A549 (cell line): ENCODE measurements at regions not wholly inside any gene's neighbourhood (a gene's known extent, or its start where the extent isn't known, plus 50 kb on each side); places are given as distances from the start of the nearest gene placed in this dataset.

ENCODE experiments used
- ATAC-seq, 2 experiments: fragments of 200-7000 bp in 1 of 2; fragments of >200 bp in 1 of 2; cut with Nextera tagmentation in 1 of 2; cut with Tn5 transposase in 1 of 2; 3 replicates each; pipeline versions ENCODE4 v1.8.0 to v1.9.1; 2018 to 2020; ENCODE audit warnings: mild to moderate bottlenecking in 1 of 2, moderate library complexity in 1 of 2
- CTCF ChIA-PET: fragments of 300-600 bp; sonication (Branson Sonifier 250); formaldehyde crosslinking; extraction: SDS; loops from one replicate; lab custom pipeline; 2021; ENCODE audit warnings: antibody characterized with exemption, inconsistent platforms; lab: Yijun Ruan, JAX
- POLR2A ChIA-PET: fragments of 350-600 bp; formaldehyde crosslinking; extraction: SDS; loops from one replicate; lab custom pipeline; 2021; ENCODE audit warnings: antibody characterized with exemption, inconsistent platforms; lab: Yijun Ruan, JAX
- DNase-seq, 2 experiments: peaks; one replicate each; pipeline versions ENCODE4 v3.0.0 to v3.0.0-alpha.2; 2011 to 2016; ENCODE audit warnings: low read depth in 1 of 2, low spot score in 1 of 2
- FAIRE-seq: peaks from 2 replicates; lab custom pipeline; 2011; peaks lifted over from hg19 to GRCh38; lab: Jason Lieb, UNC
- H3K27ac ChIP-seq, 2 experiments: fragments of >200 bp; sonication (Bioruptor Twin); formaldehyde crosslinking; 3 replicates each; pipeline ENCODE4 v1.5.1; 2016 to 2017
- H3K4me1 ChIP-seq: fragments of >200 bp; sonication (Bioruptor Twin); formaldehyde crosslinking; 3 replicates; pipeline ENCODE4 v1.6.1; 2016
- H3K4me2 ChIP-seq: fragments of >200 bp; sonication (Bioruptor Twin); formaldehyde crosslinking; 3 replicates; pipeline ENCODE4 v1.6.1; 2016
- H3K4me3 ChIP-seq: fragments of >200 bp; sonication (Bioruptor Twin); formaldehyde crosslinking; 3 replicates; pipeline ENCODE4 v1.5.1; 2016
- H3K9me3 ChIP-seq: fragments of >200 bp; sonication (Bioruptor Twin); formaldehyde crosslinking; 3 replicates; pipeline ENCODE4 v1.6.1; 2016
- CBX8 ChIP-seq: fragments of 200-600 bp; sonication (generic); IDR thresholded peaks from 2 replicates; pipeline ENCODE4 v1.6.1; 2016
- CHD2 ChIP-seq: fragments of 150-350 bp; IDR thresholded peaks from 2 replicates; pipeline ENCODE4 v1.6.1; 2014; ENCODE audit warnings: low read length; ENCODE audit not compliant: partially characterized antibody
- E2F6 ChIP-seq: IDR thresholded peaks from 2 replicates; pipeline ENCODE4 v1.6.1; 2012; ENCODE audit warnings: low read depth, borderline replicate concordance
- EHF ChIP-seq: fragments of 250-450 bp; sonication (Bioruptor Pico); IDR thresholded peaks from 2 replicates; pipeline ENCODE4 v1.5.0; 2020; ENCODE audit warnings: mild to moderate bottlenecking
- EHMT2 ChIP-seq: fragments of 200-600 bp; sonication (generic); IDR thresholded peaks from 2 replicates; pipeline ENCODE4 v1.6.1; 2016; ENCODE audit warnings: antibody characterized with exemption, low read depth, mild to moderate bottlenecking, moderate library complexity
- EP300 ChIP-seq, 2 experiments: fragments of >200 bp; sonication (Bioruptor Twin); formaldehyde crosslinking; IDR thresholded peaks; 2 replicates in 1 of 2; 3 replicates in 1 of 2; pipeline ENCODE4 v1.6.1; 2016 to 2017
- ESRRA ChIP-seq: fragments of 150-350 bp; IDR thresholded peaks from 2 replicates; pipeline ENCODE4 v1.6.1; 2014; ENCODE audit warnings: mild to moderate bottlenecking, low read length, borderline replicate concordance
- FOXS1 ChIP-seq: fragments of 250-450 bp; sonication (Bioruptor Pico); IDR thresholded peaks from 2 replicates; pipeline ENCODE4 v1.5.0; 2020; ENCODE audit warnings: mild to moderate bottlenecking, moderate library complexity
- HEYL ChIP-seq: fragments of 250-450 bp; sonication (Bioruptor Pico); IDR thresholded peaks from 2 replicates; pipeline ENCODE4 v1.8.0; 2021; ENCODE audit warnings: mild to moderate bottlenecking, moderate library complexity
- HOXA7 ChIP-seq: fragments of 250-450 bp; sonication (Bioruptor Pico); IDR thresholded peaks from 2 replicates; pipeline ENCODE4 v1.5.0; 2020; ENCODE audit warnings: mild to moderate bottlenecking, moderate library complexity
- HOXB13 ChIP-seq: fragments of 250-450 bp; sonication (Bioruptor Pico); IDR thresholded peaks from 2 replicates; pipeline ENCODE4 v1.5.0; 2020; ENCODE audit warnings: low read depth, mild to moderate bottlenecking, moderate library complexity
- HOXB5 ChIP-seq: fragments of 250-450 bp; sonication (Bioruptor Pico); IDR thresholded peaks from 2 replicates; pipeline ENCODE4 v1.5.0; 2020; ENCODE audit warnings: mild to moderate bottlenecking, moderate library complexity
- JUN ChIP-seq, 2 experiments: fragments of >200 bp; sonication (Bioruptor Twin); formaldehyde crosslinking; IDR thresholded peaks; 2 replicates in 1 of 2; 3 replicates in 1 of 2; pipeline ENCODE4 v1.6.1; 2016 to 2017
- JUNB ChIP-seq: fragments of >200 bp; sonication (Bioruptor Twin); formaldehyde crosslinking; IDR thresholded peaks from 2 replicates; pipeline ENCODE4 v1.6.1; 2016
- MAX ChIP-seq: IDR thresholded peaks from 2 replicates; pipeline ENCODE4 v1.6.1; 2012
- MAZ ChIP-seq: fragments of 150-350 bp; IDR thresholded peaks from 2 replicates; pipeline ENCODE4 v1.6.1; 2014; ENCODE audit warnings: antibody characterized with exemption, low read depth, low read length, borderline replicate concordance
- MYC ChIP-seq: IDR thresholded peaks from 2 replicates; pipeline ENCODE4 v1.6.1; 2012; ENCODE audit warnings: mild to moderate bottlenecking, inconsistent platforms, low read length, improper control_type of control experiment, borderline replicate concordance
- RAD21 ChIP-seq, 2 experiments: fragments of >200 bp in 1 of 2; sonication (Bioruptor Twin) in 1 of 2; formaldehyde crosslinking in 1 of 2; IDR thresholded peaks in 1 of 2; conservative IDR thresholded peaks in 1 of 2; 2 replicates in 1 of 2; 3 replicates in 1 of 2; pipeline ENCODE4 v1.6.1; 2012 to 2018; ENCODE audit warnings: inconsistent platforms in 1 of 2
- REST ChIP-seq: fragments of 200-600 bp; sonication (generic); IDR thresholded peaks from 2 replicates; pipeline ENCODE4 v1.6.1; 2016; ENCODE audit warnings: antibody characterized with exemption, mild to moderate bottlenecking, moderate library complexity
- SMC3 ChIP-seq: fragments of >200 bp; sonication (Bioruptor Twin); formaldehyde crosslinking; IDR thresholded peaks from 3 replicates; pipeline ENCODE4 v1.6.1; 2018; ENCODE audit warnings: inconsistent platforms
- ZFP36 ChIP-seq: fragments of 450-650 bp; IDR thresholded peaks from 2 replicates; pipeline ENCODE4 v1.6.1; 2014; ENCODE audit warnings: borderline replicate concordance; ENCODE audit not compliant: partially characterized antibody
- ZSCAN20 ChIP-seq: fragments of 250-450 bp; sonication (Bioruptor Pico); IDR thresholded peaks from 2 replicates; pipeline ENCODE4 v1.8.0; 2022; ENCODE audit warnings: mild to moderate bottlenecking, moderate library complexity
- WGBS: methylation state at CpG from one replicate; pipeline ENCODE4 v1.1.6; 2017; ENCODE audit errors: missing lambda C conversion rate; 5-methylcytosine and 5-hydroxymethylcytosine counted together

GRCh38 chr3:76044601-76045600 is 259.6 kb upstream of the ZNF717 start:
- Histone ChIP-seq H3K4me1 (no peaks in the 10 kb centered on the region), H3K4me2 (no peak overlapping the region), H3K4me3 (no peak overlapping the region), H3K27ac (no peak overlapping the region), H3K9me3 (no peaks in the 10 kb centered on the region; the same call in 2 of the 3 replicates)
- no peak for ATAC-seq
- WGBS = 2% methylated on average over 3 of the region's 3 CpGs
- TF ChIP-seq HEYL (no peak), RAD21 (conservative IDR thresholded peaks at IDR 0.05 in 1 of 2, IDR thresholded peaks at IDR 0.05 in 1 of 2) (peak in 1 of 2 experiments; percentile 43; a peak in 2 of 5 replicates), ESRRA (no peak), ZFP36 (no peak), HOXB5 (no peak)
- POLR2A ChIA-PET = no interaction called here
- peak in 1 of 2 experiments; percentile 10 for DNase-seq
- FAIRE-seq = no peak
- CTCF ChIA-PET = interaction anchor here (0.7 kb wide), 1 partner anchor 8 kb away, joined by 3 read pairs; no protein-coding TSS in a partner anchor

GRCh38 chr3:76047368-76047767 is 262.0 kb upstream of the ZNF717 start:
- TF ChIP-seq JUN (IDR thresholded peaks at IDR 0.05) (no peak), HOXA7 (CRISPR knock-in tag) (no peak), HEYL (no peak), CHD2 (no peak), MAX (no peak), SMC3 (no peak), HOXB5 (no peak), ZFP36 (no peak), HOXB13 (CRISPR knock-in tag) (no peak), MAZ (no peak), REST (no peak), MYC (no peak), EHF (no peak), CBX8 (no peak), EHMT2 (no peak), E2F6 (no peak), FOXS1 (CRISPR knock-in tag) (no peak), EP300 (IDR thresholded peaks at IDR 0.05) (no peak), JUNB (no peak), ZSCAN20 (no peak)
- TF ChIP-seq, all 56 proteins: peak for 0
- H3K4me1 ChIP-seq = no peaks in the 10 kb centered on the region
- H3K27ac ChIP-seq = no peak overlapping the region
- H3K4me2 ChIP-seq = no peak overlapping the region
- no peaks in the 10 kb centered on the region; the same call in 2 of the 3 replicates for H3K9me3 ChIP-seq
- ChIA-PET POLR2A (no interaction called here), CTCF (no interaction called here)
- ATAC-seq = no peak
- no peak for FAIRE-seq
- WGBS = 16% methylated on average over 5 of the region's 5 CpGs
- H3K4me3 ChIP-seq = no peak overlapping the region
- no peak for DNase-seq
